Right lobe of liver (tissue), 6 donors: ENCODE measurements at regions not wholly inside any gene's neighbourhood (a gene's known extent, or its start where the extent isn't known, plus 50 kb on each side); places are given as distances from the start of the nearest gene placed in this dataset.

Experiments
- ATAC-seq, 4 donors: fragments of 200-7000 bp; cut with Tn5 transposase; one replicate each; pipeline ENCODE4 v1.9.1; 2020; ENCODE audit warnings: mild to moderate bottlenecking in 4 of 4, moderate library complexity in 4 of 4
- DNase-seq, 3 donors: peaks; one replicate each; pipeline ENCODE4 v3.0.0-alpha.2; 2020
- H3K27ac ChIP-seq, 3 donors: fragments of 200-600 bp; one replicate each; pipeline ENCODE4 v1.8.0; 2022
- H3K27me3 ChIP-seq, 2 donors: fragments of 200-600 bp; one replicate each; pipeline ENCODE4 v1.8.0; 2022
- H3K36me3 ChIP-seq, 4 donors: fragments of 200-600 bp; sonication (generic) in 1 of 4; one replicate each; pipeline versions ENCODE4 v1.5.1 to v1.8.0; 2017 to 2022; ENCODE audit warnings: control low read depth in 1 of 4
- H3K4me1 ChIP-seq, 4 donors: fragments of 200-600 bp; sonication (generic) in 1 of 4; one replicate each; pipeline versions ENCODE4 v1.5.1 to v1.8.0; 2017 to 2022; ENCODE audit warnings: control low read depth in 1 of 4
- H3K4me3 ChIP-seq, 3 donors: fragments of 200-600 bp; one replicate each; pipeline ENCODE4 v1.8.0; 2022
- H3K9me3 ChIP-seq, 4 donors: fragments of 200-600 bp; sonication (generic) in 1 of 4; one replicate each; pipeline versions ENCODE4 v1.5.1 to v1.8.0; 2017 to 2022; ENCODE audit warnings: control low read depth in 1 of 4
- POLR2A ChIP-seq: fragments of 450-650 bp; IDR thresholded peaks from one replicate; pipeline ENCODE4 v1.6.1; 2017; ENCODE audit warnings: antibody characterized with exemption, mild to moderate bottlenecking
- whole genome bisulfite sequencing: methylation state at CpG from one replicate; pipeline ENCODE4 v1.1.6; 2018; ENCODE audit warnings: low coverage, low lambda C conversion rate; ENCODE audit not compliant: insufficient coverage; ENCODE audit errors: missing lambda C conversion rate; 5-methylcytosine and 5-hydroxymethylcytosine counted together
- intact Hi-C, 2 donors: fragments of 100-400 bp; cut with DNase I; formaldehyde crosslinking; loops; one replicate each; pipeline versions ENCODE4 v1.11.2 to v1.14.1; 2022
- TF ChIP-seq, protein P1 (sequence below), 4 donors: fragments of 200-600 bp in 3 of 4; fragments of 450-650 bp in 1 of 4; IDR thresholded peaks; one replicate each; pipeline versions ENCODE4 v1.5.1 to v1.8.0; 2016 to 2022; ENCODE audit warnings: antibody characterized with exemption in 4 of 4, mild to moderate bottlenecking in 2 of 4
- donor health status: DM: no; HTN: yes; CAD: no.
- donor health status: DM: no; HTN: no; CAD: no.
- donor health status: DM: no; HTN: no; CAD: no.
- donor health status: DM: no; HTN: yes; CAD: no.
- donor health status: DM: no; HTN: yes; CAD: no.

DNA sequence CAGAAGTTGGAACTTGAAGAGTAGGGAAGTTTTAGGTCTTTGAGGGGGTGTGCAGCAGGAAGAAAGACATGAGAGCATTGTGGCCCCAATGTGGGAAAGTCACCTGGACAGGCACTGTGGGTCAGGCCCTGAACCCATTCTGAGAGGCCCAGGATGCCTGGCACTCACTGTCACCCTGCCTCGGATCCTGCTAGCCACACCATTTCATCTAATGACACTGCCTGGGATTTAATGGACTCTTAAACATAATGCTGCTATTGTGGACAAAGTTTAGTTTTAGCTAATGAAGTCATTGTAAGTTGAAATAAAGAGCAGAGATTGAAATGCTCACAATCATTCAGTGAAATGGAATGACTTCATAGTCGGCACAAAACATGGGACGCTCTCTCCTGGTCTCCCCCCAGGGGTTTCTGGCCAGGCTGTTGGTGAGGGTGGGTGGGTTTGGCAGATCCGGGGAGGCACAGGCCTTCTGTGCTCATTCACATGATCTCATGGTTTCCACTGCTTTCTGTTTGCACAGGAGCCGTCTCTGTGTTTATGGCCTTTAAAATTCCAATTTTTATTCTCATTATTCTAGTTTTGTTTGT lies 141.8 kb upstream of the KLHL29 start:
- no peak for DNase-seq
- Histone ChIP-seq H3K27me3 (no peaks in the 10 kb centered on the region), H3K4me1 (peaks cover 0 to 21% (median 7%) of the 10 kb centered on the region in 4 donors), H3K9me3 (no peaks in the 10 kb centered on the region), H3K4me3 (no peak overlapping the region), H3K36me3 (no peaks in the 10 kb centered on the region), H3K27ac (no peak overlapping the region)
- WGBS: 76% methylated on average over 5 of the region's 5 CpGs
- no peak for ATAC-seq
- TF ChIP-seq, protein P1, sequence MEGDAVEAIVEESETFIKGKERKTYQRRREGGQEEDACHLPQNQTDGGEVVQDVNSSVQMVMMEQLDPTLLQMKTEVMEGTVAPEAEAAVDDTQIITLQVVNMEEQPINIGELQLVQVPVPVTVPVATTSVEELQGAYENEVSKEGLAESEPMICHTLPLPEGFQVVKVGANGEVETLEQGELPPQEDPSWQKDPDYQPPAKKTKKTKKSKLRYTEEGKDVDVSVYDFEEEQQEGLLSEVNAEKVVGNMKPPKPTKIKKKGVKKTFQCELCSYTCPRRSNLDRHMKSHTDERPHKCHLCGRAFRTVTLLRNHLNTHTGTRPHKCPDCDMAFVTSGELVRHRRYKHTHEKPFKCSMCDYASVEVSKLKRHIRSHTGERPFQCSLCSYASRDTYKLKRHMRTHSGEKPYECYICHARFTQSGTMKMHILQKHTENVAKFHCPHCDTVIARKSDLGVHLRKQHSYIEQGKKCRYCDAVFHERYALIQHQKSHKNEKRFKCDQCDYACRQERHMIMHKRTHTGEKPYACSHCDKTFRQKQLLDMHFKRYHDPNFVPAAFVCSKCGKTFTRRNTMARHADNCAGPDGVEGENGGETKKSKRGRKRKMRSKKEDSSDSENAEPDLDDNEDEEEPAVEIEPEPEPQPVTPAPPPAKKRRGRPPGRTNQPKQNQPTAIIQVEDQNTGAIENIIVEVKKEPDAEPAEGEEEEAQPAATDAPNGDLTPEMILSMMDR (IDR thresholded peaks at IDR 0.05): no peak
- TF ChIP-seq POLR2A: no peak
- intact Hi-C loops: no loop called here

DNA sequence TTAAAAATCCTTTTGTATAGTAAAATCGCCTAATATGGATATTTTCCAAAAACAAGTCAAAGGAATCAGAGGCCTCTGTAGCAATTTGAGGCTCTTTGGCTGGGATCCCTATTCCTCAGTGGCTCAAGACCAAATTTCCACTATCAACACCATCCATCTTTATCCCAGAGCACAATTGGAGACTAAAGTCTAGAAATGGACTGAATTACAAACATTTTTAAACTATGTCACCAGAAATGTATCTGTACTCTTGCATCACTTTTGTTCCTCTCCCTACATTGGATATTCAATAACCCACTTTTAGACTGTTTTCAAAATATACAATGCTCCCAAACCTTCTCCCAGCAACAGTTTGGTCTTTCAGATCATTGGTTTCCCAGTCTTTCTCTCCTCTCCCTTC lies 140.4 kb upstream of the KLHL29 start:
- H3K9me3 ChIP-seq: no peaks in the 10 kb centered on the region
- no peak overlapping the region for H3K27ac ChIP-seq
- ATAC-seq (no peak), DNase-seq (no peak)
- intact Hi-C loops: no loop called here
- H3K4me1 ChIP-seq: peaks cover 0 to 30% (median 12%) of the 10 kb centered on the region in 4 donors
- 71% methylated on average over 1 of the region's 1 CpG for WGBS
- TF ChIP-seq, protein P1 (IDR thresholded peaks at IDR 0.05): no peak
- TF ChIP-seq POLR2A: no peak
- H3K4me3 ChIP-seq: no peak overlapping the region
- H3K36me3 ChIP-seq: no peaks in the 10 kb centered on the region
- no peaks in the 10 kb centered on the region for H3K27me3 ChIP-seq

DNA sequence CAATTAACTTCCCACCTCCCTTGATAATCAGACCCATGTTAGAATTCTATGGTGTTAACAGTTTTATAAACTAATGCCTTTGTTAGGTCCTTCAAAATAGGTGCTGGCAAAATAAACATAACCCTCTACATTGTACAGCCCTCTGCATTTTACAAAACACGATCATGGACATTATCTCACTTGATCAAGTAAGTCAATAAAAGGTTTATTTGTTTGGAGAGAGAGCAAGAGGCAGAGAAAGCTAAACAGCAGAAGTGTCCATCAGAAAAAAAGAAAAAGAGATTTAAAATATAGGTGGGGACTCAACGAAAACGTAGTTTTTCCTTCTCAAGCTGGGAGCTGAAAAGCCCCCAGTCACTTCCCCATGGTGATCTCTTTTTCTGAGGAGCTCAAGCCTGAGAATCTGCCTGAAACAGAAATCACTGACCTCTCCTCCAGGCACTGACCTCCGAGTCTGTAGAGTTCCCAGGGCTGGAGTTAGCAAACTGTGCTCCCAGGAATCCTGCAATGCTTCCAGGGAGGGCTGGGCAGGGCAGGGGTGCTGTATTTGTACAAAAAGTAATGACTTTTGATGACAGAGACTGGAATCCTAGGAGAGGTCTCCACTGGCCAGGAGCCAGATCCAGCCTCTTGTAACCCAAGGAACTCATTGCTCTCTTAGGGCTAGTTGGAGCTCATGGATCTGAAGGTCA lies 137.8 kb upstream of the KLHL29 start:
- ATAC-seq (peak; percentile 53 to 68 (median 65)), DNase-seq (peak; percentile 31 to 76 (median 70))
- WGBS: 20% methylated on average over 4 of the region's 4 CpGs
- Histone ChIP-seq H3K4me3 (peak overlapping the region in 2 of 3 donors; percentile 23 to 37), H3K27ac (peak overlapping the region; percentile 13 to 83 (median 69)), H3K36me3 (no peaks in the 10 kb centered on the region), H3K27me3 (no peaks in the 10 kb centered on the region), H3K9me3 (no peaks in the 10 kb centered on the region), H3K4me1 (peaks cover 0 to 46% (median 20%) of the 10 kb centered on the region in 4 donors)
- intact Hi-C loops: no loop called here
- TF ChIP-seq, protein P1 (IDR thresholded peaks at IDR 0.05): no peak
- no peak for TF ChIP-seq POLR2A

DNA sequence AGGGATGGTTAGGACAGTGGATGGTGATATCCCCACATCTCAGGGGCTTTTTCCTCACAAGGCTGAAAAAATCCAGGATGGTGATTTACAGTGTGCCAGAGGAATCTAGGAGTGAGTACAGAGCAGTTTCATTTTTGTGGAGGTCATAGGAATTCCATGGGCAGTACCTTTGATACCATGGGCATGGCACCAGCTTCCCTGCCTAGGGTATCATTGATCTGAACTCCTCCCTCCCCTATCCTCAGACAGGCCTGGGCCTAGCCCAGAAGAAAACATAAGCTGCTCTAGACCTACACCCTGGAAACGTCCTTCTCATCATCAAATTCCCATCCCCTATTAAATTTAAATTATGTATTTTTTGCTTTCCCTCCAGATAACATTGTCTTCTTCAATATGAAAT lies 136.3 kb upstream of the KLHL29 start:
- DNase-seq: peak in 1 of 3 donors; percentile 63
- Histone ChIP-seq H3K9me3 (no peaks in the 10 kb centered on the region), H3K27me3 (no peaks in the 10 kb centered on the region), H3K4me3 (no peak overlapping the region), H3K27ac (peak overlapping the region in 2 of 3 donors; percentile 69 to 83), H3K36me3 (no peaks in the 10 kb centered on the region), H3K4me1 (peaks cover 0 to 46% (median 20%) of the 10 kb centered on the region in 4 donors)
- intact Hi-C loops: no loop called here
- TF ChIP-seq, protein P1 (IDR thresholded peaks at IDR 0.05): no peak
- no peak for TF ChIP-seq POLR2A
- peak; percentile 36 to 45 (median 41) for ATAC-seq
- WGBS: 33% methylated on average over 1 of the region's 1 CpG
